GM13977 (cell line): ENCODE measurements at regions not wholly inside any gene's neighbourhood (a gene's known extent, or its start where the extent isn't known, plus 50 kb on each side); places are given as distances from the start of the nearest gene placed in this dataset.

Source experiments
- DNase-seq: peaks from one replicate; pipeline ENCODE4 v3.0.0; 2012; ENCODE audit warnings: low spot score
- in situ Hi-C: fragments of 300-500 bp; cut with MboI; formaldehyde crosslinking; loops from one replicate; pipeline ENCODE4 v1.12.0; 2022; ENCODE audit warnings: low sequenced_read_pairs, low pct_unique_long_range_greater_than_20kb, mixed read lengths, inconsistent platforms; ENCODE audit not compliant: unreplicated experiment
- TF ChIP-seq, protein P1 (sequence below): IDR thresholded peaks from 2 replicates; pipeline ENCODE4 v1.5.1; 2012; ENCODE audit warnings: mild to moderate bottlenecking, control low read depth; ENCODE audit not compliant: insufficient read depth; ENCODE audit errors: extremely low read depth, missing control alignments

DNA sequence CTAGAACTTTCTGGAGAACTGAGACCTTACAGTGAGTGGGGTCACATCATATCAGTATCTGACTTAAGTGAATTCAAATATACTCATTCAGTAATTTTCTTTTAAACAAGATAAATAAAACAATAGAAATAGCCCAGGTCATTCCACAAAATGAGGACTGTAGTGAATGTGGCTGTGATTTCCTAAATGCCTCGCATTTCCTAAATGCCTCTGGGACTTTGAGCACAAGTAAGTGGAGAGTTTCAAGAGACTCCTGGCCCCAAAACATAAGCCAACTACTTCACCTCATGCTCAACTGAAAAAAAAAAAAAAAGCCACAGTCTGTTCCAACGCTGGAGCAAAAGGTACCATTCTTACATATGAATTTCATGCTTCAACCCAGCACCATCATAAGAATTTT lies 81.5 kb downstream of the ZNF281 start:
- DNase-seq: no peak
- in situ Hi-C loops: no loop called here
- TF ChIP-seq, protein P1, sequence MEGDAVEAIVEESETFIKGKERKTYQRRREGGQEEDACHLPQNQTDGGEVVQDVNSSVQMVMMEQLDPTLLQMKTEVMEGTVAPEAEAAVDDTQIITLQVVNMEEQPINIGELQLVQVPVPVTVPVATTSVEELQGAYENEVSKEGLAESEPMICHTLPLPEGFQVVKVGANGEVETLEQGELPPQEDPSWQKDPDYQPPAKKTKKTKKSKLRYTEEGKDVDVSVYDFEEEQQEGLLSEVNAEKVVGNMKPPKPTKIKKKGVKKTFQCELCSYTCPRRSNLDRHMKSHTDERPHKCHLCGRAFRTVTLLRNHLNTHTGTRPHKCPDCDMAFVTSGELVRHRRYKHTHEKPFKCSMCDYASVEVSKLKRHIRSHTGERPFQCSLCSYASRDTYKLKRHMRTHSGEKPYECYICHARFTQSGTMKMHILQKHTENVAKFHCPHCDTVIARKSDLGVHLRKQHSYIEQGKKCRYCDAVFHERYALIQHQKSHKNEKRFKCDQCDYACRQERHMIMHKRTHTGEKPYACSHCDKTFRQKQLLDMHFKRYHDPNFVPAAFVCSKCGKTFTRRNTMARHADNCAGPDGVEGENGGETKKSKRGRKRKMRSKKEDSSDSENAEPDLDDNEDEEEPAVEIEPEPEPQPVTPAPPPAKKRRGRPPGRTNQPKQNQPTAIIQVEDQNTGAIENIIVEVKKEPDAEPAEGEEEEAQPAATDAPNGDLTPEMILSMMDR: no peak

DNA sequence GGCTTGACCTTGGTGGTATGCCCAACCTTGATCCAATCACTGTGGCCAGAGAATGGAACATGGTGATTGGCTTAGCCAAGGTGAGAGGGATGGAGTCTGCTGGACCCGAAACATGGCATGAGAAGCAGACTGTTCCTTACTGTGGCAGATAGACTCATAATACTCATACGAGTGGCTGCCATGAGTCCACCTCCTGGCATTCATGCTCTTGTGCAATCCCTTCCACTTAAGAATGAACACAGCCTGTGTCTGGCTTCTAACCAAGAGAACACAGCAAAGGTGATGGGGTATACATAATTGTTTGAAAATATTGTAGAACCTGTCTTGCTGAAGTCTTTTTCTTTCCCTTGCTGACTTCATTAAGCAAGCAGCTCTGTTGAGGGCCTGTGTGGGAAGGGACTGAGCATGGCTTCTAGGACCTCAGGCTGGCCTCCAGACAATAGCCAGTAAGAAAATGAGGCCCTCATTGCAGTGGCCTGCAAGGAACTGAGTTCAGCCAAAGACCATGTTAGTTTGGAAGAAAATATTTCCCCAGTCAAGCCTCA lies 85.9 kb downstream of the ZNF281 start:
- TF ChIP-seq, protein P1: no peak
- in situ Hi-C loops: no loop called here
- DNase-seq: no peak

DNA sequence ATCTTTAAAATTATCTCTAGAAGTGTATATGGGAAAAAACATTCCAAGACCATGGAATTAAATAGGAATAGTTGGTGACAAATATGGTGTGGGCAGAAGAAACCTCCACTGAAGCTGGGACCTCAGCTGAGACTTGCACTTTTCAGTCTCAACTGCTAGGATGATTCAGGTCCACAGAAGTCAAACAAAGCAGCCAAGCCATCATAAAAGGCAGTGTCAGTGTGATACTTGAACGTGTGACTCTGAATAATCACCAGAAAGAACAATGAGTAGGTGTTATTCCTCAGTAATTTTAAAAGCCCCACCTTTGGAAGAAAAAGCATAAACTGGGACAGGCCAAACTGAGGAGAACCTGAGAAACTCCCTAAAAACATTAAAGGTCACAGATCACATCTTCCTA lies 90.7 kb downstream of the ZNF281 start:
- DNase-seq: no peak
- TF ChIP-seq, protein P1: no peak
- in situ Hi-C loops: no loop called here

DNA sequence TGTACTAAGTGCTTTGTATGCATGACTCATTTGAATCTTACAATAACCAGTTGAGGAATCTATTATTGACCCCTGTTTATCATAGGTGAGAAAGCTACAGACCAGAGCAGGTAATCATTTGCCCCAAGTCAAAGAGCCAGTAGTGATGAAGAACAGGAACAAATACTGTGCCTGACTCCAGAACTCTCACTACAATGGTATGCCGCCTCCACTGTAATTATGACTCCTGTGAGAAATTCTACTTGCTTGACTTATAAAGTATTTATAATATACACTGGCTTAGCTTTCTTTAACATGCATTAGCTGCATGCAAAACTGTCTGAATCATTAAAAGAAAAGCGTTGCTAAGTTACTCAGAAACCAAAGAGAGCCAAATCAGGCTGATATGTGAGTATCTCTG lies 92.6 kb downstream of the ZNF281 start:
- TF ChIP-seq, protein P1: no peak
- no peak for DNase-seq
- in situ Hi-C loops: no loop called here

DNA sequence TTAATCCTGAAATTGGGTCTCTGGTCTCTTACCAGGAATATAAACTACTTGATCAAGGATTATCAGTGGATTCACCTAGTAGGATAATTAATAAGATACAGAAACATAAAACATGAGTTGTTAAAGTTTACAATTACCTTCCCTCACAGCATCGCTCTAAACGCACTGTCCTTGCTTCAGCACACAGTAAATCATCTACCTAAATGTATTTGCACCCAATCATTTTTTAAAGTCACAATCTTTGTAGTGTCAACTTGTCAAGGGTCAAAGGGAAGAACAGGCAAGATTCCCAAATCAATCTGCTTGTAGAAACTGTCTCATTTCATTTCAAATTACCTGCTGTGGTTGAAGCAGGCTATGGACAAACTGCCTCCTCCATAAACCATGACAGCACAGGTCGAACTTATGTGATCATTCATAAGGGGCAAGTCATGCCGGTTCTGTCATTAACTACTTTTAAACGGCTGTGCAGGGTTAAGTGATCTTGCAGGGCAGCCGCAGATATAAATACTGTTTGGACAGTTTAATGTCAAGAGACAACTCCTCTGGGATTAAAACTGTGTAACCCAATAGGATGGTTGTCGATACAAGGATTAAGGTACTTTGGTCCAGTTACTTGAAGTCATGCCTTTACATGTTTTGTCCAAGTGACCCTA lies 93.6 kb downstream of the ZNF281 start:
- DNase-seq: no peak
- in situ Hi-C loops: no loop called here
- TF ChIP-seq, protein P1: no peak

DNA sequence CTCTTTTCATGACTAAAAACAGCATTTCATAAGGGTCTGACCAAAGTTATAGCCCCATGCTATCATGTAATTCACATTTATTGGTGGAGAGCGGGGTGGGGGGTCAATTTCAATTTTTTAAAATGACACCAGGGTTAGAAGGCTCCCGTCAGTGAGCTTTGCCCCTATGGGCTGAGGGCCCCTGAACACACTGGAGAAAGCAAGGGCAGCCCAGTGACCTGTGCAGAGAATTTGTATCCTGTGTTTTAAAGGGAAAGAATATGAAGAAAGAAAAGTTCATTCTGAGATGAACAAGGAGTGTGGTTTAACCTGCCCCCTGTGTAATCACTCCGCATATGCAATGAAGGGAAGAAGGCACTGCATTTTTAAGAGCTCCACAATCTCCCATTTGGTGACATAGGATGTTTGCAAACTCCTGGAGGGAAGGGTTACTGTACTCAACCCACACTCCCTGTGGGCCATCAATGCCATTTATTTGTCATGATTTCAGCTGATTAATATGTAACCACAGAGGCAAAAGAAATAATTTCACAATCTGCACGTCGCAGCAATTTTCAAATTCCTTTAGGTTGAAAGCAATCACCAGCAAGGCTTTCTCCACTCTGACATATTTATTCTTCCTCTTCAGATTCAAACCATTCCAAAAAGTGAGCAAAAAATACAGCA lies 95.6 kb downstream of the ZNF281 start:
- no peak for DNase-seq
- TF ChIP-seq, protein P1: no peak
- in situ Hi-C loops: no loop called here
